Lower lobe of right lung (tissue), 2 donors: ENCODE measurements at regions not wholly inside any gene's neighbourhood (a gene's known extent, or its start where the extent isn't known, plus 50 kb on each side); places are given as distances from the start of the nearest gene placed in this dataset.
"Not testable (repeated sequence)": the region's sequence is repeated elsewhere in the genome, so short reads cannot be mapped to it uniquely, and the experiment has no call there.

ENCODE experiments used
- ATAC-seq, 2 donors: fragments of 200-7000 bp; cut with Tn5 transposase; one replicate each; pipeline ENCODE4 v1.9.1; 2020 to 2022; ENCODE audit warnings: mild to moderate bottlenecking in 2 of 2, moderate library complexity in 2 of 2
- DNase-seq: peaks from one replicate; pipeline ENCODE4 v3.0.0-alpha.2; 2020
- H3K27ac ChIP-seq: fragments of 200-600 bp; one replicate; pipeline ENCODE4 v1.8.0; 2022
- H3K27me3 ChIP-seq: fragments of 200-600 bp; one replicate; pipeline ENCODE4 v1.8.0; 2022; ENCODE audit warnings: low read depth
- H3K36me3 ChIP-seq: fragments of 200-600 bp; one replicate; pipeline ENCODE4 v1.8.0; 2022; ENCODE audit warnings: mild to moderate bottlenecking
- H3K4me1 ChIP-seq: fragments of 200-600 bp; one replicate; pipeline ENCODE4 v1.8.0; 2022
- H3K4me3 ChIP-seq: fragments of 200-600 bp; one replicate; pipeline ENCODE4 v1.8.0; 2022; ENCODE audit warnings: mild to moderate bottlenecking
- H3K9me3 ChIP-seq: fragments of 200-600 bp; one replicate; pipeline ENCODE4 v1.8.0; 2022
- CTCF ChIP-seq: fragments of 200-600 bp; IDR thresholded peaks from one replicate; pipeline ENCODE4 v1.8.0; 2022; ENCODE audit warnings: antibody characterized with exemption, mild to moderate bottlenecking
- intact Hi-C: fragments of 100-400 bp; cut with DNase I; formaldehyde crosslinking; loops from one replicate; pipeline ENCODE4 v1.11.0; 2022
- donor health status: DM: no; HTN: yes; CAD: no; lungs with severe emphysema.

- Histone ChIP-seq H3K27ac (no peak overlapping the region), H3K9me3 (peaks cover 2% of the 10 kb centered on the region), H3K4me3 (no peak overlapping the region), H3K27me3 (no peaks in the 10 kb centered on the region), H3K4me1 (no peaks in the 10 kb centered on the region), H3K36me3 (no peaks in the 10 kb centered on the region)
- no peak for TF ChIP-seq CTCF
- no peak for ATAC-seq
- intact Hi-C loops = no loop called here
- no peak for DNase-seq
Measured at GRCh38 chr4:67288964-67289363, 256.3 kb downstream of the CENPC start.

GRCh38 chr4:67286724-67287123 lies 258.6 kb downstream of the CENPC start:
- peak in 1 of 2 donors; percentile 12 for ATAC-seq
- intact Hi-C loops = no loop called here

GRCh38 chr4:67282749-67283148 lies 262.6 kb downstream of the CENPC start:
- H3K4me3 ChIP-seq = no peak overlapping the region
- peak in 1 of 2 donors; percentile 52 for ATAC-seq
- H3K27me3 ChIP-seq = no peaks in the 10 kb centered on the region
- H3K4me1 ChIP-seq = no peaks in the 10 kb centered on the region
- intact Hi-C loops = no loop called here
- no peak for TF ChIP-seq CTCF
- no peaks in the 10 kb centered on the region for H3K9me3 ChIP-seq
- DNase-seq = no peak
- no peaks in the 10 kb centered on the region for H3K36me3 ChIP-seq
- H3K27ac ChIP-seq = no peak overlapping the region

More at GRCh38 chr4:67286724-67287123, 258.6 kb downstream of the CENPC start:
- no peak for DNase-seq
- TF ChIP-seq CTCF = no peak
- Histone ChIP-seq H3K27ac (no peak overlapping the region), H3K36me3 (no peaks in the 10 kb centered on the region), H3K27me3 (no peaks in the 10 kb centered on the region), H3K4me3 (no peak overlapping the region), H3K9me3 (no peaks in the 10 kb centered on the region), H3K4me1 (no peaks in the 10 kb centered on the region)

GRCh38 chr4:67275179-67275750 lies 270.0 kb downstream of the CENPC start:
- Histone ChIP-seq H3K4me1 (no peaks in the 10 kb centered on the region), H3K4me3 (no peak overlapping the region), H3K36me3 (no peaks in the 10 kb centered on the region), H3K9me3 (no peaks in the 10 kb centered on the region), H3K27ac (no peak overlapping the region), H3K27me3 (no peaks in the 10 kb centered on the region)
- TF ChIP-seq CTCF = no peak
- no peak for DNase-seq
- peak in 1 of 2 donors; percentile 38 for ATAC-seq
- intact Hi-C loops = no loop called here

GRCh38 chr4:67274671-67275070 lies 270.6 kb downstream of the CENPC start:
- DNase-seq, intact Hi-C loops, H3K9me3 ChIP-seq, H3K36me3 ChIP-seq, H3K4me1 ChIP-seq, ATAC-seq, H3K4me3 ChIP-seq, H3K27ac ChIP-seq, H3K27me3 ChIP-seq: not testable (repeated sequence)

- DNase-seq (no peak), ATAC-seq (no peak)
- no peak for TF ChIP-seq CTCF
- intact Hi-C loops = no loop called here
- no peaks in the 10 kb centered on the region for H3K27me3 ChIP-seq
- no peak overlapping the region for H3K4me3 ChIP-seq
- H3K9me3 ChIP-seq = no peaks in the 10 kb centered on the region
- no peaks in the 10 kb centered on the region for H3K4me1 ChIP-seq
- H3K27ac ChIP-seq = no peak overlapping the region
- H3K36me3 ChIP-seq = no peaks in the 10 kb centered on the region
Measured at GRCh38 chr4:67273666-67274065, 271.6 kb downstream of the CENPC start.
